ENCODE measurements at regions not wholly inside any gene's neighbourhood (a gene's known extent, or its start where the extent isn't known, plus 50 kb on each side); places are given as distances from the start of the nearest gene placed in this dataset.

DNA sequence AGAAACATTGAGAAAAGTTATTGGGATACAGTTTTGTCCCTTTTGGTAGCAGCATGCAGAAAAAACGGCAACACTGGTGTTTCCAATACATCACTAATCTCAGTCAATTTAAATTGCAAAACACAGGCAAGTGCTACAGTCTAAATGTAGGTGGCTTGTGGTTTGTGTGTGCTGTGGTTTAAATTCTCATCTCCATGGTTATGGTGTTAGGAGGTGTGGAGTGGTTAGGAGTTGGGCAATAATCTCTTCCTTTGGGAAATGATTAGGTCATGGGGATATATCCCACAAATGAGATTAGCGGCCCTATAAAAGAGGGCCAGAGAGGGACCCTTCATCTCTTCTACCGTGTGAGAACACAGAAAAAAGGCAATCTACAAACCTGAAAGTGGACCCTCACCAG is 1344.3 kb downstream of the ADGRL3 start:
- Mint-ChIP-seq H3K27me3 (ENCODE audit: low read depth) (no peaks in the 10 kb centered on the region), H3K36me3 (ENCODE audit: low read depth) (no peaks in the 10 kb centered on the region), H3K4me1 (ENCODE audit: low read depth) (no peaks in the 10 kb centered on the region), H3K4me3 (no peak overlapping the region), H3K9me3 (ENCODE audit: insufficient read depth) (peaks cover 7% of the 10 kb centered on the region), H3K27ac (no peak overlapping the region)
- DNase-seq (no peak), ATAC-seq (no peak)
- CTCF ChIA-PET = no interaction called here
- POLR2A ChIA-PET = no interaction called here

DNA sequence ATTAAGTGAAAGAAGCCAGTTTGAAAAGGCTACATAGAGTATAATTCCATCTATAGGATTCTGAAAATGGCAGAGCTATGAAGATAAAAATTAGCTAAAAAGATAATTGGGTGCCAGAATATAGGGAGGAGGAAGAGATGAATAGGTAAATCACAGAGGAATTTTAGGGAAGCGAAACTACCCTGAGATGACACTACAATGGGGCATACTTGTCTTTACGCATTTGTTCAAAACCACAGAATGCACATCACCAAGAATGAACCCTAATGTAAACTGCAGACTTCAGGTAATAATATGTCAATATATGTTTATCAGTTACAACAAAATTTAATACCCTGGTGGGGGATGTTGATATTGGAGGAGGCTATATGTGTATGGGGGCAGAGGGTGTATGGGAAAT is 1342.9 kb downstream of the ADGRL3 start:
- ChIA-PET POLR2A (no interaction called here), CTCF (no interaction called here)
- no peak for DNase-seq
- Mint-ChIP-seq H3K4me1 (ENCODE audit: low read depth) (no peaks in the 10 kb centered on the region), H3K9me3 (ENCODE audit: insufficient read depth) (peaks cover 6% of the 10 kb centered on the region), H3K4me3 (no peak overlapping the region), H3K27ac (no peak overlapping the region), H3K27me3 (ENCODE audit: low read depth) (no peaks in the 10 kb centered on the region), H3K36me3 (ENCODE audit: low read depth) (no peaks in the 10 kb centered on the region)
- ATAC-seq = no peak

DNA sequence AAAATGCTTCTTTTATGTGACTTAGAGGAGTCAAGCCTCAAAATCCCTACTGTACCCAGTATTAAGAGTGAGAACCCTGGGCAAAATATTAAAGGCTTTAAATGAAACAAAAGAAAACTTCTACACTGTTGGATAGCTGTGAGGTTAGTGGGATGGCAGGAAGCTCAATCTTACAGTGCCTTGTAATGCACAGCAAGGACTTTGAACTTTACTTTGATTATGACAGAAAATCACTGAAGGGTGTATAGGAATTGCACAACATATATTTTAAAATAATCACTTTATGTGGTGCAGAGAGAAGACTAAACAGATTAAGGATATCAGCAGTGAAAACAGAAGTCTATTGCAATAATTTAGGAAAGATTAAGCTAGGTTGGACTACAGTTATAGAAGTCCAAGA is 1333.4 kb downstream of the ADGRL3 start:
- ATAC-seq = no peak

DNA sequence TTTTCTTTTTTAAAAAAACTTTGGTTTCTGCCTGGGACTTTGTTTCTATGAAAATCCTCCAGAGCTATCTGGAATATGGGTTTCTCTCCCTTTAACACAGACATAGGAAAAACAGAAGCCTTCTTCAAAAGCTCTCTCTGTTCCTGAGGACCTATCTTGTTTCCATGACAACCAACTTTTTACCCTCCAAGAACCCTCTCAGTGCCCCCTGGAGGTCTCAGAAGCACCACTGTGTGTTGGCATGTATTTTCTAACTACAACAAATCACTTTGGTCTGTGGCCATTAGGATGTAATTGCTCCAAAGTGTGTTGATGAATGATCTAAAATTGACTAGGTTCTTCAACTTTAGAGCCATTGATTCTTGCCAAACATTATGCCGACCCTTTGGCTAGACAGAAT is 1331.6 kb downstream of the ADGRL3 start:
- DNase-seq (no peak), ATAC-seq (no peak)
- Mint-ChIP-seq H3K27ac (no peak overlapping the region), H3K4me1 (ENCODE audit: low read depth) (no peaks in the 10 kb centered on the region), H3K27me3 (ENCODE audit: low read depth) (no peaks in the 10 kb centered on the region), H3K36me3 (ENCODE audit: low read depth) (no peaks in the 10 kb centered on the region), H3K4me3 (no peak overlapping the region), H3K9me3 (ENCODE audit: insufficient read depth) (peaks cover 5% of the 10 kb centered on the region)
- CTCF ChIA-PET = no interaction called here
- POLR2A ChIA-PET = no interaction called here

More for the DNA sequence above, 1333.4 kb downstream of the ADGRL3 start:
- Mint-ChIP-seq H3K4me1 (ENCODE audit: low read depth) (no peaks in the 10 kb centered on the region), H3K27me3 (ENCODE audit: low read depth) (no peaks in the 10 kb centered on the region), H3K27ac (no peak overlapping the region), H3K4me3 (no peak overlapping the region), H3K36me3 (ENCODE audit: low read depth) (no peaks in the 10 kb centered on the region), H3K9me3 (ENCODE audit: insufficient read depth) (peaks cover 5% of the 10 kb centered on the region)
- DNase-seq = no peak
- ChIA-PET CTCF (no interaction called here), POLR2A (no interaction called here)

DNA sequence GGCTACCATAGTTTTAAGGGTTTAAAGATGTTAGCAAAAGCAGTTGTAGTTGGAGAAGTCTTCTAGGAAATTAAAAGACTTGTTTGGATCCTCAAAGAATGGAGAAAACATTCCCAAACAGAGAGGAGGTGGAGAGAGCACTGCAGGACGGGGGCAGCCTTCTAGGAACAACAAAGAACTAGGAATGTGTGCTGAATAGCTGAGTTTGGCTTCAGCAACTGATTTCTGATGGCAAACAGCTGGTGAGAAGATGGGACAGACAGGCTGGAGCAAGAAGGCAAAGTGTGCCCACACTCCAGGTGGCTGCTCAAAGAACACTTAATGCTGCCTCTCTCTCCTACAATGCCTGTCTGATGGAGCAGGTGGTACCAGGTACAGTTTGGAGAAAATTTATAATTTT is 1331.1 kb downstream of the ADGRL3 start:
- Mint-ChIP-seq H3K4me3 (no peak overlapping the region), H3K27me3 (ENCODE audit: low read depth) (no peaks in the 10 kb centered on the region), H3K27ac (no peak overlapping the region), H3K4me1 (ENCODE audit: low read depth) (no peaks in the 10 kb centered on the region), H3K36me3 (ENCODE audit: low read depth) (no peaks in the 10 kb centered on the region), H3K9me3 (ENCODE audit: insufficient read depth) (peaks cover 5% of the 10 kb centered on the region)
- POLR2A ChIA-PET = no interaction called here
- ATAC-seq (no peak), DNase-seq (no peak)
- CTCF ChIA-PET = no interaction called here

DNA sequence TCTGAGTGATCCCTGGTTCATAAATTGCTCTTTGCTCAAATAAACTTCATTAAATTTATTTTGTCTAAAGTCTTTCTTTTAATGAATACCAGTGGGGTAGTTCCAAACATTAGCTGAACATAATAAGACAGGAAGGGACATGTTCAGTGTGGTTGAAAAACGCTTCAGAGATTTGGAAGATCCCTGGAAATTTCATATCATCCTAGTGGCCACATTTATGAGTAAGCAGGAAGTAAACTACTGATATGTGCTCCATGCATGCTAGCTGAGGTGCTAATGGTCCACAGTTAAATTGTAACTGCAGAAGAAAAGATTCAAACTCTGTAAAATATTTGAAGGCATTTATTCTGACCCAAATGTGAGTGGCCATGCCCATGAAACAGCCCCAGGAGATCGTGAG is 1328.7 kb downstream of the ADGRL3 start:
- Mint-ChIP-seq H3K36me3 (ENCODE audit: low read depth) (no peaks in the 10 kb centered on the region), H3K27ac (no peak overlapping the region), H3K27me3 (ENCODE audit: low read depth) (no peaks in the 10 kb centered on the region), H3K9me3 (ENCODE audit: insufficient read depth) (peaks cover 12% of the 10 kb centered on the region), H3K4me3 (no peak overlapping the region), H3K4me1 (ENCODE audit: low read depth) (no peaks in the 10 kb centered on the region)
- ATAC-seq (no peak), DNase-seq (no peak)
- ChIA-PET POLR2A (no interaction called here), CTCF (no interaction called here)

DNA sequence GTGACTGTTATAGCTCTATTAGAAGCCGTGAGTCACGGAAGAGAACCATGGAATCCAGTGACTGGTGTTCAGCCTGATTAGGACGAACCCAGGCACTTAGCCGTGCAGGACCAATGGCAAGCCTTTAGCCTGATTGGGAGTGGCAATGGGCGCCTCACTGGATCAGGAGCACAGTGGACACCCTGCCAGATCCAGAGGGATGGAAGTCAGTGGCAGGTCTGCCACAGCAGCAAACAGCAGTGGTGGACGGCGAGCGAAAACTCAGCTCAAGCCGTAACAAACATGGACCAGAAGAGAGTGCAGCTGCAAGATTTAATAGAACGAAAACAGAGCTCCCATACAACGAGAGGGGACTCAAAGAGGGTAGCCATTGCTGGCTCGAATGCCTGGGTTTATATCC is 1326.5 kb downstream of the ADGRL3 start:
- CTCF ChIA-PET = no interaction called here
- Mint-ChIP-seq H3K4me3 (no peak overlapping the region), H3K4me1 (ENCODE audit: low read depth) (no peaks in the 10 kb centered on the region), H3K27ac (no peak overlapping the region), H3K36me3 (ENCODE audit: low read depth) (no peaks in the 10 kb centered on the region), H3K27me3 (ENCODE audit: low read depth) (no peaks in the 10 kb centered on the region), H3K9me3 (ENCODE audit: insufficient read depth) (peaks cover 16% of the 10 kb centered on the region)
- no peak for DNase-seq
- ATAC-seq = no peak
- POLR2A ChIA-PET = no interaction called here

DNA sequence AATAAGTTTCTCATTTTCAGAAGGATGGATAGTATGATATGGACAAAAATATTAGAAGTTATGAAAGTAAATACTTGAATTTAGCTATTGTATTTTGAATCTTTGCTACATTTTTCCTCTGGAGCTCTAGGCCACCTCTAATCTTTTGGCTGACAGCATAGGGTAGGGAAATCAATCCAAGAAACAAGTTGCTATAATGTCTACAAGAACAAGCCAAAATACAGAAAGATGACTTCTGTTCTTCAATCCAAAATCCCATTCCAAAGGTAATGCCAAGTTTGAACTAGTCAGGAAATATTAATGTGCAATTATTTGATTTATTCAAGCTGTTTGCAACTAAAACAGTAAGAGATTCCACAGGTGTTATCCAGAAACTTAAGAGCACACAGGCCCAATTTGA is 1323.1 kb downstream of the ADGRL3 start:
- DNase-seq (no peak), ATAC-seq (no peak)
- Mint-ChIP-seq H3K36me3 (ENCODE audit: low read depth) (no peaks in the 10 kb centered on the region), H3K4me3 (no peak overlapping the region), H3K27ac (no peak overlapping the region), H3K27me3 (ENCODE audit: low read depth) (no peaks in the 10 kb centered on the region), H3K4me1 (ENCODE audit: low read depth) (no peaks in the 10 kb centered on the region), H3K9me3 (ENCODE audit: insufficient read depth) (peaks cover 22% of the 10 kb centered on the region)
- POLR2A ChIA-PET = no interaction called here
- CTCF ChIA-PET = no interaction called here

DNA sequence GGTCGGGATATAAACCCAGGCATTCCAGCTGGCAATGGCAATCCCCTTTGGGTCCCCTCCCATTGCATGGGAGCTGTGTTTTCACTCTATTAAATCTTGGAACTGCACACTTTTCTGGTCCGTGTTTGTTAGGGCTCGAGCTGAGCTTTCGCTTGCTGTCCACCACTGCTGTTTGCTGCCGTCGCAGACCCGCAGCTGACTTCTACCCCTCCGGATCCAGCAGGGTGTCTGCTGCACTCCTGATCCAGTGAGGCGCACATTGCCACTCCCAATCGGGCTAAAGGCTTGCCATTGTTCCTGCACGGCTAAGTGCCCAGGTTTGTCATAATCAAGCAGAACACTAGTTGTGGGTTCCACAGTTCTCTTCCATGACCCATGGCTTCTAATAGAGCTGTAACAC is 1322.1 kb downstream of the ADGRL3 start:
- Mint-ChIP-seq H3K27me3 (ENCODE audit: low read depth) (no peaks in the 10 kb centered on the region), H3K4me3 (no peak overlapping the region), H3K36me3 (ENCODE audit: low read depth) (no peaks in the 10 kb centered on the region), H3K27ac (no peak overlapping the region), H3K4me1 (ENCODE audit: low read depth) (no peaks in the 10 kb centered on the region), H3K9me3 (ENCODE audit: insufficient read depth) (peaks cover 17% of the 10 kb centered on the region)
- ATAC-seq (no peak), DNase-seq (no peak)
- ChIA-PET CTCF (no interaction called here), POLR2A (no interaction called here)

DNA sequence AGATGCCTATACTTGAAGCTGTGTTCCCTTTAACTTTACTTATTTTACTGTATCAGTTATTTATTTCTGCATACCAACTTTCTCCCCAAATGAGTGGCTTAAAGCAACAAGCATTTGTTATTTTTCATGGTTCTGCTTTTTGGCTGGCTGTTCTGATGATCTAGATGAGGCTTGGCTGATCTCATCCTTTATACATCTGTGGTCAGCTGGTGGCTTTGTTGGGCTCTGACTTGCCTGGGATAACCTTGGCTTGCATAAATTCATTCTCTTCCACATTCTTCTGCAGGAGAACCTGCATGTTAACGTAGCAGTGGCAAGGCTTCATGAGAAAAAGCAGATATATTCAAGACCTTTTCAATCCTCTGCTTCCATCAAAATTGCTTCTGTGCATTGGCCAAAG is 1317.6 kb downstream of the ADGRL3 start:
- no peak overlapping the region for H3K4me3 Mint-ChIP-seq
- no peaks in the 10 kb centered on the region for H3K36me3 Mint-ChIP-seq (ENCODE audit: low read depth)
- no peaks in the 10 kb centered on the region for H3K4me1 Mint-ChIP-seq (ENCODE audit: low read depth)

DNA sequence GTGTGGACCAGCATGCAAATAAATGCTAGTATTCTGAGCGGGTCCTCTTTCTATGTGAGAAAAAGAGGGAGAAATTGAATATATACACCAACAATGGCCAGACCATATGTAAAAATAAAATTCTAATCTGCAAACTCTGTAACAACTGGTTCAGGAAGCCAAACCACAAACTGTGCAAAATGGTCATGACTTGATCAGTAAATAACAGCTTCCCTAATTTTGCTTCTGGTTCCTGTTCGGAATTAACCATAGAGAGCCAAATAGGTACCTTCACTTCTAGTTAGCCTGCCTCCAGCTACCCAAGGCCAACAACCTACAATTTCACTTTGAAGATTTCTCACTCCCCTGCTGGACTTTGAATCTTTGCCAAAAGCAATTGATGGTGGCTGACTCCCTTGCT is 1313.2 kb downstream of the ADGRL3 start:
- Mint-ChIP-seq H3K27me3 (ENCODE audit: low read depth) (no peaks in the 10 kb centered on the region), H3K27ac (no peak overlapping the region), H3K36me3 (ENCODE audit: low read depth) (no peaks in the 10 kb centered on the region), H3K4me1 (ENCODE audit: low read depth) (no peaks in the 10 kb centered on the region), H3K9me3 (ENCODE audit: insufficient read depth) (peaks cover 14% of the 10 kb centered on the region), H3K4me3 (no peak overlapping the region)
- ATAC-seq (no peak), DNase-seq (no peak)
- CTCF ChIA-PET = no interaction called here
- POLR2A ChIA-PET = no interaction called here

More for the DNA sequence above, 1317.6 kb downstream of the ADGRL3 start:
- peaks cover 9% of the 10 kb centered on the region for H3K9me3 Mint-ChIP-seq (ENCODE audit: insufficient read depth)
- H3K27ac Mint-ChIP-seq = no peak overlapping the region
- POLR2A ChIA-PET = no interaction called here
- CTCF ChIA-PET = no interaction called here
- DNase-seq (no peak), ATAC-seq (no peak)
- H3K27me3 Mint-ChIP-seq (ENCODE audit: low read depth) = no peaks in the 10 kb centered on the region

DNA sequence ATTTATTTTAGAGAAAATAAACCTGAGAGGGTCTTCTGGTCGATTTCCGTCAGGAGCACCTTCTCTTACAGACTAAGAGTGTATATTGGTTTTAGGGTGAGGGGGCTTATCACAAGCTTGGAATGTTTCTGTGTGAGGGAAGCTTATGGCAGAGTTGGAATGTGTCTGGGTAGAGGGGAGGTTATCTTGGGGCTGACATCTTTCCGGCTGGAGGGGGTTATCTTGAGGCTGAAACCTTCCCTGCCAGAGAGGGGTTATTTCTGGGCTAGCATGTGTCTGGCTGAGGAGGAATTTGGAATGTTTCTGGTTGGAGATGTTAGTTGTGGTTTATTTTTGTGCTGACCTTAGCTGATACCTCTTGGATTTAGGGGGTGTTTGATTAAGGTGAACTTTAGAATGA is 1312.1 kb downstream of the ADGRL3 start:
- CTCF ChIA-PET = no interaction called here
- POLR2A ChIA-PET = no interaction called here
- H3K36me3 Mint-ChIP-seq (ENCODE audit: low read depth) = no peaks in the 10 kb centered on the region

DNA sequence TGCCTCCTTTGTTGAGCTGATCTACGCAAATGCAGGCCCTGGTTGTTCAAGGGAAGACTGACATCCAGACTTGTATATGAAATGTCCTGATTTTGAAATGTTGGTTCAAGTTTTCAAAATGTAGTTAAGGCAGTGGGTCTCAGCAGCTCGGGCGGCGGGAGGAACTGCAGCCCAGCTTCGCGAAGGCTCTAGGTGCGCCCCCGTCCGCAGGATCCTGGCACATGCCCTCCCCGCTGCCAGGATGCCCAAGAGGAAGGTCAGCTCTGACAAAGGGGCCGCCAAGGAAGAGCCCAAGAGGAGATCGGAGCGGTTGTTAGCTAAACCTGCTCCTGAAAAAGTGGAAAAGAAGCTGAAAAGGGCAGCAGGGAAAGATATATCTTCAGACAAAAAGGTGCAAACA is 1310.1 kb downstream of the ADGRL3 start:
- Mint-ChIP-seq H3K4me3 (no peak overlapping the region), H3K4me1 (ENCODE audit: low read depth) (no peaks in the 10 kb centered on the region), H3K36me3 (ENCODE audit: low read depth) (no peaks in the 10 kb centered on the region), H3K9me3 (ENCODE audit: insufficient read depth) (peaks cover 14% of the 10 kb centered on the region), H3K27me3 (ENCODE audit: low read depth) (no peaks in the 10 kb centered on the region), H3K27ac (no peak overlapping the region)
- ChIA-PET CTCF (no interaction called here), POLR2A (no interaction called here)
- ATAC-seq (no peak), DNase-seq (no peak)

More for the DNA sequence above, 1312.1 kb downstream of the ADGRL3 start:
- Mint-ChIP-seq H3K9me3 (ENCODE audit: insufficient read depth) (peaks cover 14% of the 10 kb centered on the region), H3K27ac (no peak overlapping the region), H3K4me3 (no peak overlapping the region), H3K4me1 (ENCODE audit: low read depth) (no peaks in the 10 kb centered on the region), H3K27me3 (ENCODE audit: low read depth) (no peaks in the 10 kb centered on the region)
- ATAC-seq (no peak), DNase-seq (no peak)

DNA sequence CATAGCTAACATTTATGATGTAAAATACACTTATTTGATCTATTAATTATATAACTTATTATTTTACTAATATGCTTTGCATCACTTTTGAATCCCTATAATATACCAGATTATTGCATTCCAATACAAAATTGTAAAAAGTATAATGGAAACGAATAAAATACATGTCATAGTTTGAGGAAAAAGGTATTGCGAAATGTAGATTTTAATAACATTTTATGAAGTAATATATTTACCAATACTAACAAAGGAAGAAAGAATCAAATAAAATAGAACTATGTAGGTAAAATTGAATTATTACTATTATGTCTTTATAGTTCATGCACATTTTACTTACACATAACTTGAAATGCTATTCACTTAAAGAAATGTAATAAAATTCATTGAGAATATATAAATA is 1300.2 kb downstream of the ADGRL3 start:
- no peaks in the 10 kb centered on the region for H3K36me3 Mint-ChIP-seq (ENCODE audit: low read depth)
- DNase-seq = no peak
- ChIA-PET POLR2A (no interaction called here), CTCF (no interaction called here)
- ATAC-seq = no peak
- no peak overlapping the region for H3K27ac Mint-ChIP-seq
- H3K9me3 Mint-ChIP-seq (ENCODE audit: insufficient read depth) = no peaks in the 10 kb centered on the region
- no peaks in the 10 kb centered on the region for H3K4me1 Mint-ChIP-seq (ENCODE audit: low read depth)
- no peaks in the 10 kb centered on the region for H3K27me3 Mint-ChIP-seq (ENCODE audit: low read depth)
- H3K4me3 Mint-ChIP-seq = no peak overlapping the region
